ENCODE measurements at regions not wholly inside any gene's neighbourhood (a gene's known extent, or its start where the extent isn't known, plus 50 kb on each side); places are given as distances from the start of the nearest gene placed in this dataset.

DNA sequence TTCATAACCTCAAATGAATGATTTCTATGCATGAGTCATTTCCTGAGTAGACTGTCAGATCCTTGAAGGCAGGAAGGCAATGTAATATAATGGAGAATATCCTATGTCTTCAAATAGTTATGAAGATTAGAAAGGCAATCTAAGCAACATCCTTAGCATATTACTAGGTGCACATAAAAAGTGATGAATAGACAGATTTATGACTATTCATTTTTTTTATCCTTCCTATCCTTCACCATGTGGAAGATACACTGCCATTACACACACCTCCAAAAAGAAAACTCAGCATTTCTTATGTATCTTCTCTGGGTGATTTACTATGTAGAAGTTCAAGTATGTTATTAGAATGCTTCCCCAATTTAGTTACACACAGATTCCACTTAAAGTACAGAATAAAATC, 126.4 kb upstream of the MAF start:
- DNase-seq = no peak

DNA sequence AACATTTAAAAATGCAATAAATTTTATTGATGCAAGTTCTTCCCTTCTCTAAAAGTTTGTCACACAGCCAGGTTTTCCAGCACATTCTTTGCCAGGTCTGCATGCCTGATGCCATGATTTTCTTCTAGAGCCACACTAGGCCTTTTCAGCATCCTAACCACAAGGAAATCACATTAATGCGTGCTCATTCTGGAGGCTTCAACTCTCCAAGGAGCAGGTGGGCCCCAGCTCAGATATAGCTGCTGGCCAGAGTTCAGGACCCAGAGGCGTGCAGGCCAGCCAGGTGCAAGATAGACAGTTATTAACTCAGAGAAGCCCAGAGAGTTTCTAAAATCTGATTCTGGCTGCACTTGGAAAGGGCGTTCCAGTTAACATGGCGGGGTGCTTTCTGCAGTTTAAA, 124.5 kb upstream of the MAF start:
- no peak for DNase-seq

DNA sequence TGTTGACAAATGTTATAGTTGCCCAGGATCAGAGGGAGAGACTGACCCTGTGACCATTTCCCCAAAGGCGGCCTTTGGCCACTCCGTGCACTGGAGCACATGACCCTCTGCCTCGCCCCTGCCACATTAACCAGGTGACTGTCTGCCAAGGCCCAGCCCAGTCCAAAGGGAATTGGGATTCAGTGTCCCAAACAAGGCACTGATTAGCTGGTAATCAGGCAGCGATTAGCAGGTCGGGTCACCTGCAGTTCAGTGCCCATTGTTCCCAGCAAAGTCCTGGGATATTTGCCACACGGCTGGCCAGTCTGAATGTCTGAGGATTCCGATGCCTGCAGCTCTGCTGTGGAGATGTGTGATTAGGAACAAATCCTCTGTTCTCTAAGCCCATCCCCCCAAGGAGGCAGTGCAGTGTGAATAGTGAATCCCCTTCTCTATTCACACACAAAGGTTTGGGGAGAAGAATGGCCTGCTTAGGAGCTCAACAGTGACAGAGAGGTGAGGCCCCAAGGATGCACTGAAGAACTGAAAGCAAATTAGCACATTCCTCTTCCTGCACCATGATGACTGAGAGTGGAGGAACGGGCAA, 123.1 kb upstream of the MAF start:
- DNase-seq = no peak

DNA sequence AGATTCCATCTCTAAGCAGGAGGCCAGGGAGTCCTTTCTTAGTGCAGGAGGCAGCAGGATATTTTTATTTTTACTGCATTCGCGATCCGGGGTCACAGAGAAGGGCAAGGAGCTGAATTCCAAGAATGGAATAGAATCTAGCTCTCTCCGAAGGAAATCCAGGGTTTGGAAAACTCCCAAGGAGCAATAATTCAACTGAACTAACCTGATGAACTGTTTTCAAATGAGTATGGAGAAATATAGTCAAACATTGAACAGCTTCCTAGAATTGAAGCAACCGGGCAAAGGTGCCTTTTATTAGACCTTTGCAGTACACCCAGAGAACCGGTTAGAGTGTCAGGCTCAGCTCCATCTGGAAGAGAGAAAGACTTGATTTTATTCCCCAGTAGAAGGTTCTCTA, 120.7 kb upstream of the MAF start:
- no peak for DNase-seq

DNA sequence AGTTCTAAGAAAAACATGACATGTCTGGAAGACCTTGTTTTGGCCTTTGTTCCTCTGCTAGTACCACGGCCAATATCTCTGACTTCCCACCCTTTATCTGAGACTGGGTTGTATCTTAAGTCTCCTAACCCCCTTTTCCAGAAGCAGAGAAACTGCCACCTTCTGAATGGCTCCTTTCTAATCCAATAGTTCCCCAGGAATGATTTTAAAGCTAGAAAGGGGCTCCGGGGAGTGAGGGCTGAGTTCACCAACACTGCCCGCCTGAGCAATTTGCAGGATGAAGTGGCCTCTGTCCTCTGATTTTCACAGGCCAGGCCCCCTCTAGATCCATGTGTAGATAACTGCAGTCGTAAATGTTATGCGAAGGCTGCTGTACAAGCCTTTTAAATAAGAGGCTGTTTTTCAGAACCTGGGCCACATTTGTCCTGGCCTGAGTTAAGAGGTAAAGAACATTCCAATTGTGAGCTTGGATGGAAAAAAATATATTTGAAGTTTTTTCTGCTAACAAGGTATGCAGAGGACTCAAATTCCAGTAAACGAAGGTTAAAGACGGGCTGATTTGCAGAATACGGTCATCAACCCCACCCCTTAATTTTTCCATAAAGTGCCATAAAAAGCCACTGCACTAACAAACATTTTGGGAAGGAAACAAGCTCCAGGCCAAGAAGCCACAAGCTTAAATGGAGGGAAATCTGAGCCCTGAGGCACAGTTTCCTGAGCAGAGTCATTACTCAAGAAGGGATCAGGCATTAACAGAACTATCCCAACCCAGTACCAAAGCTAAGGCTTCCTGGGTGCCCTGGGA, 117.0 kb upstream of the MAF start:
- no peak for DNase-seq

DNA sequence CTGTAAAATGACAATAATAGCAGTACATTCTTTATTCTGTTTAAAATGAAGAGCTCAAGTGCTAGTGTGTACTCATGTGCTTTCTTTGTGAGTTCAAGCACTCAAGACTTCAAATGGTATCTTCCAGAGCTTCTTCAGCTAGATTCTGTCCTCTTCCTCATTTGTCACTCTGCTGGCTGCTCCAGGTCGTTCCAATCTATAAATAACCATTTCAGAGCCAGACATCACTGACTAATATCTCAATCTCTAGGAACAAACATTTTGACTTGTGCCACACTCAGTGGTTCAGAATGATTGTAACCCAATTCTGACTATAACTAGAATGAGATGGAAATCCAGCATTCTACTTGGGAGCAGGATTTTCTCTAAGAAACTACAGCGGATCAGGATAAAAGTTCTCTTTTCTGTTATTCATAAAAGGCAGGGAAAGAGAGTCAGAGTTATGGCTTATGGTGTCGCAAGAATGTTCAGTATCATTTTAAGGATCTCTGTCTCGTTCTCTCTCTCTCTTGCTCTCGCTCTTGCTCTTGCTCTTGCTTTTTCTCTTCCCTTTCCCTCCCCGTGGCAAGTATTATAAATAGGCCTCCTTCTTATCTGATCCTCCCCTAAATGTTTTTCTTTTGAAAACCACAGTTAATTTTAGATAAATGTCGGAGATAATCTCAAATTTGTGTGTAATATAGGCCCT, 116.3 kb upstream of the MAF start:
- no peak for DNase-seq

DNA sequence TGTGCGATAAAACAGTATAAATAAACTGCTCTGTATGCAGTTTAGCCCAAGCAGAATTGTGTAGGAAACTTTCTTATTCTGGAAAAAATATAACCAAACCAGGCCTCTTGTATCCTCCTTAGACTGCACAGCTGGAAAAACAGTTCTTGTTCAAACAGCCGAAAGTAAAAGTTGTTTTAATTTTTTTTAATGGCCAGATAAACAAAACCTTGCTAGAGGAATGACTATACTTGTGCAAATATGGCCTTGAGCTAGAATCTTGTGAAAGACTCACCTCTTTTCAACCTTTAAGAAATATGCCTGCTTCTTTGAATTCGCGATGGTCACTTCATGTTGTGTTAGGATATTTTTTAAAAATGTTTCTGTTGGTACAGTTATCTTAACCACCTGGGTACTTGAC, 114.5 kb upstream of the MAF start:
- DNase-seq = no peak

DNA sequence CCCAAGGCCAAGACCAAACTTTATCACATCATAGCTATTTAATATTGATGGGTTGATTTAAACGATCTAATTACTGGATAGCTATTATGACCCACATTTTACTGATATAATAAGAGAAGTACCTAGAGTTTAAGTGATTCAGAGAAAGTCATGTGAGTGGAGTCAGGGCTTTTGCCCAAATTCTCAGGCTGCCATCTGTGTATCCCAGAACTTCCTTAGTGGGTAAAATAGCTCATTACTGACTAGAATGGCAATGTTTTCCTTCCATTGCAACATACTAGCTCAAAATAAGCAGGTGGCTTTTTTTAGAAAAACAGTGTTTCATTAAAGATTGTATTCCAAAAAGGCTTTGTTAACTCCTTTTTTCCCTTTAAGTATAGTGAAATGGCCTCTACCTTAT, 113.9 kb upstream of the MAF start:
- no peak for DNase-seq

DNA sequence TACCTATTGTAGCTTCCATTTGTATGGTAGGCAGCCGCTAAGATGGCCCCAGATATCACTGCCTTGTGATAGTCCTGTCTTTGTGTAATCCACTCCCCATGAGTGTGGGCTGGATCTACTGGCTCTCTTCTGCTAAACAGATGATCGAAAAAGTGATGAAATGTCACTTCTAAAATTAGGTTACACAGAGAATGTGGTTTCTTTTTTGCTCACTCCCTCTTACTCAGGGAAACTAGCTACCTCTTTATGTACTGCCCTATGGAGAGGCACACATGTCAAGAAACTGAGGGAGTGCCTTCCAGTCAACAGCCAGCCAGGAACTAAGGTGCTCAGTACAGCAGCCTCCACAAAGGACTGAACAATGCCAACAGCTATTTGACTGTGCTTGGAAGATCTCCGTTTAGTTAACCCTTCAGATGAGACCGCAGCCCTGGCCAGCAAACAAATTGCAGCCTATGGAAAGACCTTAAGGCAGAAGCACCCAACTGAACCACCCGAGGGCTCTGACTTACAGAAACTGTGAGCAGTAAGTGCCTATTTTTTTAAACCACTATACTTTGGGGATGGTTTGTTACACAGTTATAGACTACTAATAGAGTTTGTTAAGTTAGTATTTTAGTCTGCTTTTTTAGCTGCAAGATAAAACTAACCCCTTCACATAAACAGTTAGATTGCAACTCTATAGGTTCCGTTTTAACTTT, 113.2 kb upstream of the MAF start:
- DNase-seq = no peak

DNA sequence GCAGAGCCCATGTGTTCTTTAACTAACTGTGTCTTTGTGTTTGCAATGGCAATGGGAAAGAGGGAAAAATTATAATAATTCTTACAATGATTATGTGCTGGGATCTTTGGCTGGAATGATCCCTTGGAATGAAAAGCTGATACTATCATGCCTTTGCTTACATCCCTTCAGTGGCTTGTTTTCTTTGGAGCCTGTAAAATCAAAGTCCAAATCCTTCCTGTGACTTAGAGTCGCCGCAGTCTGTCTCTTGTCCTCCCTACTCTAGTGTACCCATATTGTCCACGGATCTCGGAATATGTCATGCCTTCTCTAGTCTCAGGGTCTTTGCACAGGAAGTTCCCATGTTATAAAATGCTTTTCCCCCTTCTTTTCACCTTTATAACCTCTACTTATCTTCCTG, 111.7 kb upstream of the MAF start:
- no peak for DNase-seq

DNA sequence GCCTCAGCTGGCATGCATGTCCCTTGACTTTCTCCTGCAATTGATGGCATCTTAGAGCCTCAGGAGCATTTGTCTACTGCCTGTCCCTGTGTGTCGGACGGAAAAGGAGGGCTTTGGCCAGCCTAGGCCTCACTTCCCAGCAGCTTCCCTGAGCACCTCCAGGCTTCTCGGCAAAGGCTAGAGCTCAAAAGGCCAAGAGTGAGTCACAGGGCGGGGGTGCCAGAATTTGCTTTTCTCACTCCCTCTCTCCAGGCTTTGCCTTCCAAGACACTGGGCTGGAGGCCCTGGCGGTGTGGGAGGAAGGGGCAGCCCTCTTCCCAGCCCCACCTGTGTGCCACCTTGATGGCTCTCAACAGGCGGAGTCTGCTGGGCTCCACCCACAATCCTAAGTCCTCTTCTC, 107.3 kb upstream of the MAF start:
- DNase-seq = no peak

DNA sequence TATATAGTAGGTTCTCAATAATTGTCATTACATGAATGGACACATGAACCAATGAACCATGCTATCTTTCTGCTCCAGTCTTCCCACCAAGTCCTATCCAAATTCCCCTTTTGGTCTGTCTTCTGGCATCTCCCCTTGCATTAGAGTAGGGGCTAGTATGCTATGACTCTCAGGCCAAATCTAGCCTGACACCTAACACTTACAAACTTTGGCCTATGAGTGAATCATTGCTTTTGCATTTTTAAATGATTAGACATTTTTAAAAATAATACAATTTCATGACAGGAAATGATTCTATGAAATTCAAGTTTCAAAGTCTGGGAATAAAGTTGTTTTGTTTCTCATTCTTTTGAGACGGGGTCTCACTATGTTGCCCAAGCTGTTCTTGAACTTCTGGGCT, 102.5 kb upstream of the MAF start:
- no peak for DNase-seq

DNA sequence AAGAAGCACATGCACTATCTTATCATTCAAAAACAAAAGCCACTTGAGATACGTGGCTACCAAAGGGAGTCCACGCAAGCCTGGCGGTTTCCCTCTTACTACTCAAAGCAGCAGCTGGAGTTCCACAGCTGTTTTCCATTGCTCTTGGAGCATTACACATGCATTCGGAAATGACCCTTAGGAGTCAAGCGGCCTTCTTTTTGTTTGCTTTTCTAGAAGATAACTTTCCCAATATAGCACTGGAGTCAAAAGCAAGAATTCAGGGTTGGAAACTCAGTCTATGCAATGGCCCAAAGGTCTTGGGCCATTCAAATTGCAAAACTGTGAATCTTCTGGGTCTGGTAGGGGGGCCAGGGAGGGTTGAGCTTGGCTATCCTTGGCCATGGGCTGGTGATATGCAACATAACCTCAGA, 97.8 kb upstream of the MAF start:
- no peak for DNase-seq

DNA sequence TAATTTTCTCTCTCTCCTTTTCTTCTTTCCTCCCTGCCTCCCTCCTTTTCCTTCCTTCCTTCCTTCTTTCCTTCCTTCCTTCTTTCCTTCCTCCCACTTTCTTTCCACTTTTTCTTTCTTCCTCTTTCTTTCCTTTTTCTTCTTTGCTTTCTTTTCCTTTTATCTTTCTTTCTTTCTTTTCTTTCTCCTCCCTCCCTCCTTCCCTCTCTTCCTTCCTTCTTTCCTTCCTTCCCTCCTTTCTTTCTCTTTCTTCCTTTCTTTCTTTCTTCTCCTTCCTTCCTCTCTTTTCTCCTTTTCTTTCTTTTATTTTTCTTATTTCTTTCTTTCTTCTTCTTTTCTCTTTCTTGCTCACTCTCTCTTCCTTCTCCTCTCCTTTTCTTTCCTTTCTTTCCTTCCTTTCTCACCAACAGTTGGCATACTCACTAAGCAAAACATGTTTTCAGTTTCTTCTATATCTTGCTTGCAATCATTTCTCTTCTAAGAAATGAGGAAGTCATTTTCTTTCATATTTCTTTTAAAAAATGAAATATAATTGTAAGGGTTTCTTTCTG, 97.1 kb upstream of the MAF start:
- no peak for DNase-seq

DNA sequence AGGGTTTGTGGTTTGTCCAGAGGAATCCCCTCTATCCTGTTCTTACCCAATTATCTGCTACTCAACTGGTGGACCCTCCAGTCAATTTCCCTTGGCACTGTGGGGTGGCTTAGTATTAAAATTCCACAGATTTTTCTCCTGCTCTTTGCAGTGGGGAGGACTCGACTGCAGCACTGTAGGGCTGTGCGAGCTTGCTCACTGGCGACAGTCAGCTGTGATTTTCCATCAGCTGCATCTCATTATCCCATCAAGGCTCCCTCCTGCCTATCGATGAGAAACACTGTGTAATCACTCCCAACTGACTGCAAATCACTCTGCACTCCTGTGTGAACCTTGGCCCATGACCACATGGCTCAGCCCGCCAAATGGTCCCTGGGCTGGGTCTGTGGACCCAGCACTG, 90.5 kb upstream of the MAF start:
- no peak for DNase-seq

DNA sequence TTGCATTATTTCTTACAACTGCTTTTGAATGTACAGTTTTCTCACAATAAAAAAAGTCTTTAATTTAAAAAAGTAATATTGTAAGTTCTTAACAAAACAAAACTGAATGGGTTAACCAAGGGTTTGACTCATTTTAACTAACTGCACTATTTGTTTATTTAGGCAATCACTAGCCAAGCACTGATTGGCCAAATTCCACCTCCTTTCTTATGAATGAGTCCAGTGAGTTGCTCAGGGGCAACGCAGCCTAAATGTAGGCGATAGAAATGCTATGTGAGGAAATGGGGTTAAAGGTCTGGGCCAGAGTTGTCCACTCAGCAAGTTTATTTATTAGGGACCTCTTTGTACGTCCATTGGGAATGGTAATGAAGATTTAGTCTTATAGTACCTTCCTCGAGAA, 89.6 kb upstream of the MAF start:
- DNase-seq = no peak

DNA sequence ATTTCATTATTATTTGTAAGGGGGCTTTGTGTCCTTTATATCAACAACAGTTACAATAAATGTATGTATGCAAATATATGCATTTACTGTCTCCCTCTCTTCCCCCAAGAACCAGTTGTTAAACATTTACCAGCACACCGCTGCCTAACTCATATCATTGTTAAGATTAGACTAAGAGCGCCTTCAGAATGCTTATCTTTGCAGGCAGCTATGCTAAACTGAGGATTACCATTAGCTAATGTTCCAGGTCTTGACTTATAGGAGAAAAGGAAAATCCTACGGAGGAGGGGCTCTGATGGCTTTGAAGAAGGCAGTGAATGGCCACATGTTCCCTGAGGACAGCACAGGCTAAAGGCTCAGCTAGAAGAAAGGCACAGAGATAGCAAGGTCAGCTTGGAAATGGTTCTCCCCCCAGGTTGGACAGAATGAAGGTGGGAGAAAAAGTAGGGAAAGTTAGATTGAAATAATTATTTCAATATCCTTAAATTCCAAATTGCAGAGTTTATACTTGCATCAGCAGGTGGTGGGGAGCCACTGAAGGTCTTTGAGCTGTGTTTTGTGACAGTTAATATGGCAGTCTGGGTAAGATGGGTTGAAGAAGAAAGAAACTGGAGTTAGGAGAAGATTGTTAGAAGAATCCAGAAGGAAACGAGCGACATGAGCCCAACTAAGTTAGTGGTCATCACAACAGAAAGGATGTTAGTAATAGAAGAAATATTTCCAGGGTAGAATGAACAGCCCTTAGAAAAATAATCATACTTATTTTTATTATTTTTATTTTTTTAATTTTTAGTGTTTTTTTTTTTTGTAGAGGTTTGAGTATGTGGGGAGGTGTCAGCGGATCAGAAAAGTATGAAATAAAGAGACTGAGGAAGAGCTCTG, 87.0 kb upstream of the MAF start:
- DNase-seq = no peak

DNA sequence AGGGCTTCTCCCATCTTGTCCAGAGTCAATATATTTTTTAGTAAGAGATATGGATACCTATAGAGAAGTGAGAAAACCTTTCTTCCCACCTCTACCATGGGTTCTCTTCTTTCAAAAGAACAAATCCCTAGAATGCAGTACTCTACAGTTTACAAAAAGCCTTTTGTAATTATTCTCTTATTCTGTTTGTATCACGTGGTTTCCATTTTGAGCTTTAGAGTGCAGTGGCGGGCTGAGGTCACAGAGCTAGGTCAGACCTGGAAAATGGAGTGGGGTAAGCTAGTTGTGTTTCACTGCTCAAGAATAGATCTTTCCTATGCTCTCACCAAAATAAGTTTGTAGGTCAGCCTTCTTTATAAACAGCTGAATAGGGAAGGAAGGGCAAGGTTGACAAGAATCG, 85.3 kb upstream of the MAF start:
- no peak for DNase-seq

DNA sequence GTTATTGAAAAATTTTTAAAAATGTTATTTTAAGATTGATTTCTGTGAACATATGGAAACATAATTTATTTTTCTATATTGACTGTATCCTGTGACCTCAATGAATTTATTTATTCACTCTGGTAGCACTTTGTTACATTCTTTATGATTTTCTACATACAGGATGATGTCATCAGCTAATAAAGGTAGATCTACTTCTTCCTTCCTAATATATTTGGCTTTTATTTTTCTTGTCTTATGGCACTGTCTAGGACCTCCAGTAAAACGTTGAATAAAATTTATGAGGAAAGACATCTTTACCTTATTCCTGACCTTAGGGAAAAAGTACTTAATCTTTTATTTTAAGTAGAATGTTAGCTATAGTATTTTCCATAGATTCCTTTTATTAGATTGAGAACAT, 78.8 kb upstream of the MAF start:
- no peak for DNase-seq

DNA sequence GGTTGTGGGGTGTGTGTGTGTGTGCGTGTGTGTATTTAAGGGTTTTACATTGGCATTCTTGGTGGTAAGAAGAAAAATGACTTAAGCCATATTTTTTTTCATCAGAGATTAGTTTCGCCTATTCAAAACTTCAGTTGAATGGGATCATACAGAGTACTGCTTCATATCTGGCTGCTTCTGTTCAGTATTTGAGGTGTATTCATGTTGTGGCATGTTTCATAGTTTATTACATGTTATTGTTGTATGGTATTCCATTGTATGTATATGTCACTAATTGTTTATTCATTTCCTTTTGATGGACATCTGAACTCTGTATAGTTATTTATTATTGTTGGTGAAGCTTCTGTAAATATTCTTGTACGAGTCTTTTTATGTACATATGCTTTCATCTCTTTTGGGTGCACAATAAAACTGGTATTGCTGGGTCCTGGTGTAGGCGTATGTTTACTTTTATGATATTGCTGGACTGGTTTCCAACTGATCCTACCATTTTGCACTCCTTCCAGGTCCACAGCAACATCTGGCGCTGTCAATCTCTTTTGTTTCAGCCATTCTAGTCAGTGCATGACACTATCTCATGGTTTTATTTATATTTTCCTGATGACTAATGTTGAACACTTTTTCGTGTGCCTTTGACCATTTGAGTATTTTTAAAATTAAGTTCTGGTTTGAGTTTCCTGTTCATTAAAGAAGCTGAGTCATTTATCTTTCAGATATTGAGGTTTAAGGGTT, 77.4 kb upstream of the MAF start:
- no peak for DNase-seq

DNA sequence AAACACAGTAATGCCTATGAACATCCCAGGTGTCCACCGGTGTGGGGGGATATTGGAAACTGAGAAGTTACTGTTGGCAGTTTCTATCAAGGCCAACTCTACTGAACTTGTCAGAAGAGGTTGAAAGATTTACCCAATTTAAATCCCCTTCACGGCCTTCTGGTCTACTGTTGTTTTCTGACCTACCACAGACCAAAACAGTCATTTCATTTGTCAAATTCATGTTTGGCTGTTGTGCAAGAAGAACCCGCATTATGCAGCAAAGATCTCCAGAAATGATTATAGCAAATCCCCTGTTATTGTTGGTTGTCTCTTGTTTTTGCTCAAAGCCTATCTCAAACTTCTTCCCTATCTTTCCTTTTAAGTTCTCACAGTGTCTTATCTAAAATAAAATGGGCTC, 73.1 kb upstream of the MAF start:
- no peak for DNase-seq

DNA sequence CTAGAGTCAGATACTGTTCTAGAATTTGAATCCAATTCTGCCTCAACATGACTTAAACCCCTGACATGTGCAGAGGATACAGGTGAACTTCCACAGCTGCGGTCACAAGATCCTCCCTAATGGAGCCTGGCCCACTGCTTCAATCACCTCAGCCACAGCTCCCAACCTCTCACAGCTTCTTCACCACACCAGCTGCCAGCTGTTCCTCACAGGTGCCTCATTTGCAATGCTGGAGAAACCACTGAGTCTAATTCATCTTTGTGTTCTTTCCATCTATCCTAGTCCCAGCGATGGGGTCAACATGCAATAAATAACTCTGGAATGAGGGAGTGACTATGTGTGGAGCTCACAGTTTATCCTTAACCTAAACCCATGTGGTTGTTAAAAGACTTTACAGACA, 72.0 kb upstream of the MAF start:
- DNase-seq = no peak
